ENCODE measurements at regions not wholly inside any gene's neighbourhood (a gene's known extent, or its start where the extent isn't known, plus 50 kb on each side); places are given as distances from the start of the nearest gene placed in this dataset.
"Not testable (repeated sequence)": the region's sequence is repeated elsewhere in the genome, so short reads cannot be mapped to it uniquely, and the experiment has no call there.

- ATAC-seq = peak; percentile 88
- peak overlapping the region; percentile 69 for H3K4me3 Mint-ChIP-seq
- not testable (repeated sequence) for H3K9me3 Mint-ChIP-seq
These were observed 86.8 kb downstream of the FAM72B start for GRCh38 chr1:121097127-121097866.

GRCh38 chr1:121097867-121098215, 86.3 kb downstream of the FAM72B start:
- CTCF ChIA-PET; H3K4me1 Mint-ChIP-seq; POLR2A ChIA-PET; H3K27me3 Mint-ChIP-seq (ENCODE audit: low read depth); H3K27ac Mint-ChIP-seq; ATAC-seq; H3K9me3 Mint-ChIP-seq; H3K36me3 Mint-ChIP-seq: not testable (repeated sequence)
- peak overlapping the region; percentile 69 for H3K4me3 Mint-ChIP-seq
- DNase-seq (ENCODE audit: low spot score) = peak; percentile 14

More at GRCh38 chr1:121097127-121097866, 86.8 kb downstream of the FAM72B start:
- TF ChIP-seq ZNF263 (CRISPR knock-in tag; IDR thresholded peaks at IDR 0.05; ENCODE audit: low read depth) = peak; percentile 95
- peak; percentile 32; the same call in 1 of the 2 replicates for TF ChIP-seq MAX (CRISPR knock-in tag; IDR thresholded peaks at IDR 0.05)
- TF ChIP-seq HMGXB4 (CRISPR knock-in tag; IDR thresholded peaks at IDR 0.05) = peak; percentile 69; the same call in 1 of the 2 replicates
- TF ChIP-seq PRDM15 (CRISPR knock-in tag; IDR thresholded peaks at IDR 0.05) = peak; percentile 80
- 0 out of 2 replicates have a peak, but pooled peaks have one; percentile 19 for TF ChIP-seq ETV6 (CRISPR knock-in tag; IDR thresholded peaks at IDR 0.05)
- TF ChIP-seq CTCF (IDR thresholded peaks at IDR 0.05) = peak; percentile 65
- H3K27ac Mint-ChIP-seq; H3K27me3 Mint-ChIP-seq (ENCODE audit: low read depth); CTCF ChIA-PET; H3K4me1 Mint-ChIP-seq; POLR2A ChIA-PET; H3K36me3 Mint-ChIP-seq: not testable (repeated sequence)
- DNase-seq (ENCODE audit: low spot score) = peak; percentile 85

GRCh38 chr1:121109025-121109424, 75.1 kb downstream of the FAM72B start:
- DNase-seq (ENCODE audit: low spot score); POLR2A ChIA-PET; ATAC-seq; H3K27me3 Mint-ChIP-seq (ENCODE audit: low read depth); H3K4me1 Mint-ChIP-seq; H3K27ac Mint-ChIP-seq; H3K4me3 Mint-ChIP-seq; H3K9me3 Mint-ChIP-seq; H3K36me3 Mint-ChIP-seq; CTCF ChIA-PET: not testable (repeated sequence)

- POLR2A ChIA-PET; H3K27ac Mint-ChIP-seq; H3K36me3 Mint-ChIP-seq; H3K27me3 Mint-ChIP-seq (ENCODE audit: low read depth); H3K4me1 Mint-ChIP-seq; CTCF ChIA-PET; ATAC-seq; H3K9me3 Mint-ChIP-seq; DNase-seq (ENCODE audit: low spot score): not testable (repeated sequence)
- H3K4me3 Mint-ChIP-seq = peak overlapping the region; percentile 60
These were observed 67.4 kb downstream of the FAM72B start for GRCh38 chr1:121116522-121117297.

GRCh38 chr1:121117298-121117611, 66.9 kb downstream of the FAM72B start:
- CTCF ChIA-PET; H3K9me3 Mint-ChIP-seq; POLR2A ChIA-PET; H3K27ac Mint-ChIP-seq; DNase-seq (ENCODE audit: low spot score); H3K36me3 Mint-ChIP-seq; H3K4me1 Mint-ChIP-seq; H3K27me3 Mint-ChIP-seq (ENCODE audit: low read depth): not testable (repeated sequence)
- H3K4me3 Mint-ChIP-seq = peak overlapping the region; percentile 60
- peak; percentile 82 for ATAC-seq

- CTCF ChIA-PET; H3K4me1 Mint-ChIP-seq; H3K27me3 Mint-ChIP-seq (ENCODE audit: low read depth); POLR2A ChIA-PET; H3K9me3 Mint-ChIP-seq; ATAC-seq; H3K27ac Mint-ChIP-seq; H3K36me3 Mint-ChIP-seq: not testable (repeated sequence)
- H3K4me3 Mint-ChIP-seq = peak overlapping the region; percentile 71
- peak; percentile 46 for DNase-seq (ENCODE audit: low spot score)
These were observed 66.3 kb downstream of the FAM72B start for GRCh38 chr1:121117622-121118479.
